Keratinocyte (primary cell): ENCODE measurements at regions not wholly inside any gene's neighbourhood (a gene's known extent, or its start where the extent isn't known, plus 50 kb on each side); places are given as distances from the start of the nearest gene placed in this dataset.

Source experiments
- DNase-seq: peaks from one replicate; pipeline ENCODE4 v3.0.0-alpha.2; 2011; ENCODE audit warnings: low read depth, missing footprints, low spot score
- FAIRE-seq: peaks from 2 replicates; lab custom pipeline; 2011; peaks lifted over from hg19 to GRCh38; lab: Jason Lieb, UNC
- H2AFZ ChIP-seq: 2 replicates; pipeline ENCODE4 v1.6.0; 2012; ENCODE audit warnings: low read length, control low read depth, inconsistent platforms; ENCODE audit not compliant: control insufficient read depth
- H3K27ac ChIP-seq: 2 replicates; pipeline ENCODE4 v1.5.1; 2011; ENCODE audit warnings: low read length; ENCODE audit not compliant: control insufficient read depth, insufficient read depth
- H3K27me3 ChIP-seq: 3 replicates; pipeline ENCODE4 v1.6.0; 2011; ENCODE audit warnings: low read length; ENCODE audit not compliant: control insufficient read depth, insufficient read depth; ENCODE audit errors: extremely low read depth
- H3K36me3 ChIP-seq, 2 experiments: 2 replicates in 1 of 2; 3 replicates in 1 of 2; pipeline ENCODE4 v1.5.1; 2011; ENCODE audit warnings: low read length in 2 of 2, mild to moderate bottlenecking in 1 of 2; ENCODE audit not compliant: control insufficient read depth in 2 of 2, insufficient read depth in 2 of 2; ENCODE audit errors: extremely low read depth in 1 of 2
- H3K4me1 ChIP-seq: 3 replicates; pipeline ENCODE4 v1.5.1; 2011; ENCODE audit warnings: low read length; ENCODE audit not compliant: control insufficient read depth, insufficient read depth; ENCODE audit errors: extremely low read depth
- H3K4me2 ChIP-seq: 3 replicates; pipeline ENCODE4 v1.6.0; 2011; ENCODE audit warnings: low read depth, low read length; ENCODE audit not compliant: control insufficient read depth, insufficient read depth; ENCODE audit errors: extremely low read depth
- H3K4me3 ChIP-seq, 3 experiments: fragments of 200-600 bp in 1 of 3; sonication (generic) in 1 of 3; 2 replicates in 2 of 3; 3 replicates in 1 of 3; pipeline ENCODE4 v1.5.1; 2011 to 2016; ENCODE audit warnings: low read length in 3 of 3, mild to moderate bottlenecking in 3 of 3, control low read depth in 2 of 3, inconsistent platforms in 1 of 3, low read depth in 1 of 3, mixed read lengths in 1 of 3, mixed run types in 1 of 3, moderate library complexity in 1 of 3; ENCODE audit not compliant: control insufficient read depth in 2 of 3, insufficient read depth in 2 of 3; ENCODE audit errors: extremely low read depth in 1 of 3
- H3K79me2 ChIP-seq: 2 replicates; pipeline ENCODE4 v1.6.0; 2012; ENCODE audit warnings: low read length; ENCODE audit not compliant: control insufficient read depth, insufficient read depth
- H3K9ac ChIP-seq: 3 replicates; pipeline ENCODE4 v1.6.0; 2011; ENCODE audit warnings: low read length; ENCODE audit not compliant: control insufficient read depth, insufficient read depth; ENCODE audit errors: extremely low read depth
- H3K9me1 ChIP-seq: 3 replicates; pipeline ENCODE4 v1.6.0; 2011; ENCODE audit warnings: low read length; ENCODE audit not compliant: control insufficient read depth, insufficient read depth; ENCODE audit errors: extremely low read depth
- H3K9me3 ChIP-seq: 2 replicates; pipeline ENCODE4 v1.5.1; 2012; ENCODE audit warnings: low read depth, low read length; ENCODE audit not compliant: control insufficient read depth
- H4K20me1 ChIP-seq: 3 replicates; pipeline ENCODE4 v1.6.0; 2011; ENCODE audit warnings: low read length; ENCODE audit not compliant: control insufficient read depth, insufficient read depth; ENCODE audit errors: extremely low read depth
- CTCF ChIP-seq, 3 experiments: IDR thresholded peaks in 1 of 3; conservative IDR thresholded peaks in 1 of 3; optimal IDR thresholded peaks in 1 of 3; 2 replicates in 2 of 3; 3 replicates in 1 of 3; pipeline versions ENCODE3 to v1.5.1; 2011; ENCODE audit warnings: low read length in 3 of 3, mild to moderate bottlenecking in 3 of 3, moderate library complexity in 2 of 3, control low read depth in 1 of 3, inconsistent platforms in 1 of 3; ENCODE audit not compliant: insufficient read depth in 2 of 3; ENCODE audit errors: extremely low read depth in 1 of 3
- EZH2 ChIP-seq: IDR thresholded peaks from one replicate; pipeline ENCODE4 v1.6.1; 2012; ENCODE audit warnings: inconsistent platforms, mild to moderate bottlenecking, low read length, moderate library complexity
- dilution Hi-C: fragments of 300-500 bp; cut with MboI; formaldehyde crosslinking; loops from one replicate; pipeline ENCODE4 v1.7.0; 2020; ENCODE audit warnings: low sequenced_read_pairs; ENCODE audit not compliant: extremely low pct_ligation_motif_present

- DNase-seq: peak; percentile 58
- FAIRE-seq: peak; percentile 96
These were observed 256.4 kb upstream of the PHYHIPL start for GRCh38 chr10:58919927-58920654.

GRCh38 chr10:58920655-58921003, 255.8 kb upstream of the PHYHIPL start:
- peaks cover 2% of the 10 kb centered on the region for H3K9me1 ChIP-seq
- peak overlapping the region; percentile 29 for H3K9ac ChIP-seq
- DNase-seq (no peak), FAIRE-seq (no peak)
- peak overlapping the region; percentile 69 for H3K27ac ChIP-seq
- H3K4me3 ChIP-seq: peak overlapping the region in 2 of 3 experiments; percentile 11 to 41
- H3K79me2 ChIP-seq: no peaks in the 10 kb centered on the region
- peaks cover 29% of the 10 kb centered on the region for H3K4me1 ChIP-seq
- dilution Hi-C loops: no loop called here
- peak overlapping the region; percentile 75 for H3K4me2 ChIP-seq
- TF ChIP-seq EZH2: no peak
- no peak for TF ChIP-seq CTCF (optimal IDR thresholded peaks at IDR 0.05 in 1 of 3, IDR thresholded peaks at IDR 0.05 in 1 of 3, conservative IDR thresholded peaks at IDR 0.05 in 1 of 3; ENCODE audit: extremely low read depth in 1 of 3, insufficient read depth in 2 of 3, low read length in 3 of 3)
- H3K27me3 ChIP-seq: no peaks in the 10 kb centered on the region
- H3K36me3 ChIP-seq: no peaks in the 10 kb centered on the region
- H4K20me1 ChIP-seq: no peaks in the 10 kb centered on the region
- H3K9me3 ChIP-seq: no peaks in the 10 kb centered on the region
- H2AFZ ChIP-seq: peak overlapping the region; percentile 82

More at GRCh38 chr10:58919927-58920654, 256.4 kb upstream of the PHYHIPL start:
- Histone ChIP-seq H3K4me3 (peak overlapping the region in 2 of 3 experiments; percentile 11 to 41), H3K9me1 (peaks cover 2% of the 10 kb centered on the region), H3K9me3 (no peaks in the 10 kb centered on the region), H3K79me2 (no peaks in the 10 kb centered on the region), H3K27me3 (no peaks in the 10 kb centered on the region), H4K20me1 (no peaks in the 10 kb centered on the region), H3K4me2 (peak overlapping the region; percentile 75), H3K4me1 (peaks cover 23% of the 10 kb centered on the region), H3K9ac (peak overlapping the region; percentile 29), H2AFZ (peak overlapping the region; percentile 64), H3K36me3 (no peaks in the 10 kb centered on the region), H3K27ac (peak overlapping the region; percentile 69)
- dilution Hi-C loops: no loop called here
- TF ChIP-seq CTCF (optimal IDR thresholded peaks at IDR 0.05 in 1 of 3, IDR thresholded peaks at IDR 0.05 in 1 of 3, conservative IDR thresholded peaks at IDR 0.05 in 1 of 3; ENCODE audit: extremely low read depth in 1 of 3, insufficient read depth in 2 of 3, low read length in 3 of 3) (no peak), EZH2 (no peak)
